ENCODE measurements at regions not wholly inside any gene's neighbourhood (a gene's known extent, or its start where the extent isn't known, plus 50 kb on each side); places are given as distances from the start of the nearest gene placed in this dataset.
"Not testable (repeated sequence)": the region's sequence is repeated elsewhere in the genome, so short reads cannot be mapped to it uniquely, and the experiment has no call there.

- Mint-ChIP-seq H3K4me3 (no peak overlapping the region), H3K27ac (no peak overlapping the region), H3K9me3 (no peaks in the 10 kb centered on the region), H3K36me3 (ENCODE audit: low read depth) (no peaks in the 10 kb centered on the region), H3K4me1 (ENCODE audit: low read depth) (no peaks in the 10 kb centered on the region), H3K27me3 (peaks cover 44% of the 10 kb centered on the region)
- DNase-seq, result no peak
These were observed 127.1 kb downstream of the RASSF10 start for GRCh38 chr11:13136272-13136596.

- no peak overlapping the region for H3K4me3 Mint-ChIP-seq
- no peaks in the 10 kb centered on the region for H3K36me3 Mint-ChIP-seq (ENCODE audit: low read depth)
- peaks cover 45% of the 10 kb centered on the region for H3K27me3 Mint-ChIP-seq
- no peak for DNase-seq
- H3K4me1 Mint-ChIP-seq (ENCODE audit: low read depth), result no peaks in the 10 kb centered on the region
- H3K27ac Mint-ChIP-seq, result no peak overlapping the region
- H3K9me3 Mint-ChIP-seq, result no peaks in the 10 kb centered on the region
These were observed 128.8 kb downstream of the RASSF10 start for GRCh38 chr11:13137844-13138301.

- not testable (repeated sequence) for H3K27ac Mint-ChIP-seq; H3K4me3 Mint-ChIP-seq; H3K4me1 Mint-ChIP-seq (ENCODE audit: low read depth); H3K9me3 Mint-ChIP-seq; DNase-seq; H3K36me3 Mint-ChIP-seq (ENCODE audit: low read depth)
- H3K27me3 Mint-ChIP-seq, result peaks cover 45% of the 10 kb centered on the region
These were observed 130.0 kb downstream of the RASSF10 start for GRCh38 chr11:13139085-13139484.

GRCh38 chr11:13140028-13140870 lies 131.1 kb downstream of the RASSF10 start:
- Mint-ChIP-seq H3K27me3 (peaks cover 40% of the 10 kb centered on the region), H3K9me3 (no peaks in the 10 kb centered on the region), H3K4me1 (ENCODE audit: low read depth) (no peaks in the 10 kb centered on the region), H3K4me3 (no peak overlapping the region), H3K36me3 (ENCODE audit: low read depth) (no peaks in the 10 kb centered on the region), H3K27ac (no peak overlapping the region)
- DNase-seq, result no peak

GRCh38 chr11:13140873-13141655 lies 131.9 kb downstream of the RASSF10 start:
- DNase-seq, result no peak
- H3K27me3 Mint-ChIP-seq, result peaks cover 38% of the 10 kb centered on the region
- no peaks in the 10 kb centered on the region for H3K36me3 Mint-ChIP-seq (ENCODE audit: low read depth)
- H3K9me3 Mint-ChIP-seq, result no peaks in the 10 kb centered on the region
- no peak overlapping the region for H3K27ac Mint-ChIP-seq
- H3K4me3 Mint-ChIP-seq, result no peak overlapping the region
- H3K4me1 Mint-ChIP-seq (ENCODE audit: low read depth), result no peaks in the 10 kb centered on the region

- H3K27me3 Mint-ChIP-seq, result peaks cover 32% of the 10 kb centered on the region
- H3K4me3 Mint-ChIP-seq, result no peak overlapping the region
- DNase-seq, result no peak
- no peaks in the 10 kb centered on the region for H3K4me1 Mint-ChIP-seq (ENCODE audit: low read depth)
- no peaks in the 10 kb centered on the region for H3K36me3 Mint-ChIP-seq (ENCODE audit: low read depth)
- no peaks in the 10 kb centered on the region for H3K9me3 Mint-ChIP-seq
- no peak overlapping the region for H3K27ac Mint-ChIP-seq
These were observed 132.9 kb downstream of the RASSF10 start for GRCh38 chr11:13141731-13142709.

- Mint-ChIP-seq H3K4me3 (no peak overlapping the region), H3K36me3 (ENCODE audit: low read depth) (no peaks in the 10 kb centered on the region), H3K9me3 (no peaks in the 10 kb centered on the region), H3K27me3 (peaks cover 20% of the 10 kb centered on the region), H3K27ac (no peak overlapping the region), H3K4me1 (ENCODE audit: low read depth) (no peaks in the 10 kb centered on the region)
- DNase-seq, result no peak
These were observed 133.9 kb upstream of the BMAL1 start for GRCh38 chr11:13143486-13144297.

- no peak for DNase-seq
- peaks cover 8% of the 10 kb centered on the region for H3K27me3 Mint-ChIP-seq
- no peaks in the 10 kb centered on the region for H3K9me3 Mint-ChIP-seq
- H3K36me3 Mint-ChIP-seq (ENCODE audit: low read depth), result no peaks in the 10 kb centered on the region
- no peaks in the 10 kb centered on the region for H3K4me1 Mint-ChIP-seq (ENCODE audit: low read depth)
- no peak overlapping the region for H3K27ac Mint-ChIP-seq
- no peak overlapping the region for H3K4me3 Mint-ChIP-seq
These were observed 132.1 kb upstream of the BMAL1 start for GRCh38 chr11:13145461-13145860.

- H3K4me3 Mint-ChIP-seq, result no peak overlapping the region
- DNase-seq, result no peak
- no peaks in the 10 kb centered on the region for H3K4me1 Mint-ChIP-seq (ENCODE audit: low read depth)
- H3K27me3 Mint-ChIP-seq, result peaks cover 23% of the 10 kb centered on the region
- no peaks in the 10 kb centered on the region for H3K36me3 Mint-ChIP-seq (ENCODE audit: low read depth)
- H3K27ac Mint-ChIP-seq, result no peak overlapping the region
- H3K9me3 Mint-ChIP-seq, result no peaks in the 10 kb centered on the region
These were observed 127.6 kb upstream of the BMAL1 start for GRCh38 chr11:13149991-13150390.

GRCh38 chr11:13150487-13150886 lies 127.1 kb upstream of the BMAL1 start:
- DNase-seq, result no peak
- peaks cover 23% of the 10 kb centered on the region for H3K27me3 Mint-ChIP-seq
- H3K36me3 Mint-ChIP-seq (ENCODE audit: low read depth), result no peaks in the 10 kb centered on the region
- no peaks in the 10 kb centered on the region for H3K9me3 Mint-ChIP-seq
- H3K4me3 Mint-ChIP-seq, result no peak overlapping the region
- H3K4me1 Mint-ChIP-seq (ENCODE audit: low read depth), result no peaks in the 10 kb centered on the region
- H3K27ac Mint-ChIP-seq, result no peak overlapping the region

GRCh38 chr11:13152264-13152663 lies 125.3 kb upstream of the BMAL1 start:
- DNase-seq, result no peak
- Mint-ChIP-seq H3K27me3 (peaks cover 27% of the 10 kb centered on the region), H3K27ac (no peak overlapping the region), H3K9me3 (no peaks in the 10 kb centered on the region), H3K4me3 (no peak overlapping the region), H3K4me1 (ENCODE audit: low read depth) (peaks cover 3% of the 10 kb centered on the region), H3K36me3 (ENCODE audit: low read depth) (no peaks in the 10 kb centered on the region)

GRCh38 chr11:13152736-13153541 lies 124.7 kb upstream of the BMAL1 start:
- H3K27ac Mint-ChIP-seq, result no peak overlapping the region
- H3K4me3 Mint-ChIP-seq, result no peak overlapping the region
- DNase-seq, result no peak
- peaks cover 32% of the 10 kb centered on the region for H3K27me3 Mint-ChIP-seq
- no peaks in the 10 kb centered on the region for H3K36me3 Mint-ChIP-seq (ENCODE audit: low read depth)
- H3K4me1 Mint-ChIP-seq (ENCODE audit: low read depth), result peaks cover 3% of the 10 kb centered on the region
- no peaks in the 10 kb centered on the region for H3K9me3 Mint-ChIP-seq

- not testable (repeated sequence) for DNase-seq; H3K9me3 Mint-ChIP-seq; H3K36me3 Mint-ChIP-seq (ENCODE audit: low read depth); H3K4me3 Mint-ChIP-seq; H3K27ac Mint-ChIP-seq; H3K4me1 Mint-ChIP-seq (ENCODE audit: low read depth)
- H3K27me3 Mint-ChIP-seq, result peaks cover 41% of the 10 kb centered on the region
These were observed 123.2 kb upstream of the BMAL1 start for GRCh38 chr11:13154374-13154773.
